C4-2B (cell line): ENCODE measurements at regions not wholly inside any gene's neighbourhood (a gene's known extent, or its start where the extent isn't known, plus 50 kb on each side); places are given as distances from the start of the nearest gene placed in this dataset.

Experiments used
- H3K27ac ChIP-seq: fragments of 450-650 bp; 2 replicates; pipeline ENCODE4 v1.5.1; 2017
- ZFX ChIP-seq: fragments of 450-650 bp; IDR thresholded peaks from 2 replicates; pipeline ENCODE4 v1.6.1; 2017
- TF ChIP-seq, protein P1 (sequence below): fragments of 450-650 bp; conservative IDR thresholded peaks from 2 replicates; pipeline ENCODE4 v1.5.1; 2017; ENCODE audit warnings: mild to moderate bottlenecking

- H3K27ac ChIP-seq = no peak overlapping the region
These were observed 958.7 kb upstream of the FAT3 start for GRCh38 chr11:91265946-91266345.

DNA sequence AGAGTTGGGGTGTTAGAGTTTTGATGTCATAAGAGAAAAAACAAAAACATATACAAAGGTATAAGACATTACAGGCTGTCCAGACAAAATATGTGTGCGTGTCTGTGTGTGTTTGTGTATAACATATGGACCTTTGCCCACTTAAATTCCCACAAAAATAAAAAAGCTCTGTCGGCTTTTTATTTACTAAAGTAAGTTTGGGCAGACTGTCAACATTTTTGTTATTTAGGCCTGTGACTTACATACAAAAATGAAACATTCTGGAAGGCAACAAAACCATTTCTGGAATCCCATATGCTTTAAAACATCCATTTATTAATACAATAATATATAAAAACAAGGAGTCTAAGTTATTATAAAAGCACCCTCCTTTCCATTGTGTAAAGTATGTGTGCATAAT lies 960.1 kb upstream of the FAT3 start:
- no peak for TF ChIP-seq ZFX
- TF ChIP-seq, protein P1, sequence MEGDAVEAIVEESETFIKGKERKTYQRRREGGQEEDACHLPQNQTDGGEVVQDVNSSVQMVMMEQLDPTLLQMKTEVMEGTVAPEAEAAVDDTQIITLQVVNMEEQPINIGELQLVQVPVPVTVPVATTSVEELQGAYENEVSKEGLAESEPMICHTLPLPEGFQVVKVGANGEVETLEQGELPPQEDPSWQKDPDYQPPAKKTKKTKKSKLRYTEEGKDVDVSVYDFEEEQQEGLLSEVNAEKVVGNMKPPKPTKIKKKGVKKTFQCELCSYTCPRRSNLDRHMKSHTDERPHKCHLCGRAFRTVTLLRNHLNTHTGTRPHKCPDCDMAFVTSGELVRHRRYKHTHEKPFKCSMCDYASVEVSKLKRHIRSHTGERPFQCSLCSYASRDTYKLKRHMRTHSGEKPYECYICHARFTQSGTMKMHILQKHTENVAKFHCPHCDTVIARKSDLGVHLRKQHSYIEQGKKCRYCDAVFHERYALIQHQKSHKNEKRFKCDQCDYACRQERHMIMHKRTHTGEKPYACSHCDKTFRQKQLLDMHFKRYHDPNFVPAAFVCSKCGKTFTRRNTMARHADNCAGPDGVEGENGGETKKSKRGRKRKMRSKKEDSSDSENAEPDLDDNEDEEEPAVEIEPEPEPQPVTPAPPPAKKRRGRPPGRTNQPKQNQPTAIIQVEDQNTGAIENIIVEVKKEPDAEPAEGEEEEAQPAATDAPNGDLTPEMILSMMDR = no peak
- H3K27ac ChIP-seq = no peak overlapping the region

More at GRCh38 chr11:91265946-91266345, 958.7 kb upstream of the FAT3 start:
- TF ChIP-seq, protein P1 = no peak
- TF ChIP-seq ZFX = no peak

- TF ChIP-seq ZFX = no peak
- TF ChIP-seq, protein P1 = no peak
- no peak overlapping the region for H3K27ac ChIP-seq
These were observed 960.9 kb upstream of the FAT3 start for GRCh38 chr11:91263496-91264365.

DNA sequence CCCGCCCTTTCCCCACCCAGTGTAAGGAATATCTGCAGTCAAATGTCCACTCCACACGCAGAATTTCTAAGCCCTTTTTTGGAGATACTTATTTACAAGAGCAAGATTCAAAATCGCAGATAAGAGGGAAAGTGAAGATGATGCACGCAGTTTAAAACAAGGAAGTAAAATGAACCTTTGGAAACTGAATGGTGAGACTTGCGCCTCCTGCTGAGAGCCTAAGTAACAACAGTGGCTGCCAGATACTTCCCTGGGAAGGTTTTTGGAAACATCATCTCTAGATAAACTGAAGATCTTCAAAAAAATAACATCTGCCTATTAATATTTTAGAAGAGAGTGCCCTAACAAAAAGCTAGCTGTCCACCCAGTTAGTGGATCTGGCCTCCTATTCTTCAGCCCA lies 963.1 kb upstream of the FAT3 start:
- H3K27ac ChIP-seq = no peak overlapping the region
- no peak for TF ChIP-seq ZFX
- TF ChIP-seq, protein P1 = peak; percentile 70

GRCh38 chr11:91258876-91259275 lies 965.7 kb upstream of the FAT3 start:
- TF ChIP-seq ZFX = no peak
- TF ChIP-seq, protein P1 = no peak
- H3K27ac ChIP-seq = no peak overlapping the region

DNA sequence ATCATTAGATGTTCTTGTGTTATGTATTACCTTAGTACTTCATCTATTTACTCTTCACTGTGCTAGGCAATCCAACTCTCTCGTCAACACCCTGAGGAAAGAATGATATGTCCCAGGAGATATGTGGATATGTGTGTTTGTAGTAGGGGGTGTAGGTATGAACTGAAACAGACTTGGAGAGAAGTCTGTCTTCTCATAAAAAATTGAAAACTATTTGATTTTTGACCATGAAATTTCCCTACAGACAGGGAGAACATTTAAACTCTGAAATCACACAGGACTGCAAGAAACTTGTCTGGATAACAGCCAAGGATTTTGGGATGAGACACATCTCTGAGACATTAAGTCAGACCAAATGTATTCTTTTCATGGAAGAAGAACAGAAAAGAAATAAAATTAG lies 967.0 kb upstream of the FAT3 start:
- TF ChIP-seq, protein P1 = no peak
- TF ChIP-seq ZFX = no peak
- H3K27ac ChIP-seq = no peak overlapping the region

GRCh38 chr11:91248199-91248807 lies 976.3 kb upstream of the FAT3 start:
- TF ChIP-seq, protein P1 = peak; percentile 83
- no peak for TF ChIP-seq ZFX
- no peak overlapping the region for H3K27ac ChIP-seq
